ENCODE measurements at regions not wholly inside any gene's neighbourhood (a gene's known extent, or its start where the extent isn't known, plus 50 kb on each side); places are given as distances from the start of the nearest gene placed in this dataset.

DNA sequence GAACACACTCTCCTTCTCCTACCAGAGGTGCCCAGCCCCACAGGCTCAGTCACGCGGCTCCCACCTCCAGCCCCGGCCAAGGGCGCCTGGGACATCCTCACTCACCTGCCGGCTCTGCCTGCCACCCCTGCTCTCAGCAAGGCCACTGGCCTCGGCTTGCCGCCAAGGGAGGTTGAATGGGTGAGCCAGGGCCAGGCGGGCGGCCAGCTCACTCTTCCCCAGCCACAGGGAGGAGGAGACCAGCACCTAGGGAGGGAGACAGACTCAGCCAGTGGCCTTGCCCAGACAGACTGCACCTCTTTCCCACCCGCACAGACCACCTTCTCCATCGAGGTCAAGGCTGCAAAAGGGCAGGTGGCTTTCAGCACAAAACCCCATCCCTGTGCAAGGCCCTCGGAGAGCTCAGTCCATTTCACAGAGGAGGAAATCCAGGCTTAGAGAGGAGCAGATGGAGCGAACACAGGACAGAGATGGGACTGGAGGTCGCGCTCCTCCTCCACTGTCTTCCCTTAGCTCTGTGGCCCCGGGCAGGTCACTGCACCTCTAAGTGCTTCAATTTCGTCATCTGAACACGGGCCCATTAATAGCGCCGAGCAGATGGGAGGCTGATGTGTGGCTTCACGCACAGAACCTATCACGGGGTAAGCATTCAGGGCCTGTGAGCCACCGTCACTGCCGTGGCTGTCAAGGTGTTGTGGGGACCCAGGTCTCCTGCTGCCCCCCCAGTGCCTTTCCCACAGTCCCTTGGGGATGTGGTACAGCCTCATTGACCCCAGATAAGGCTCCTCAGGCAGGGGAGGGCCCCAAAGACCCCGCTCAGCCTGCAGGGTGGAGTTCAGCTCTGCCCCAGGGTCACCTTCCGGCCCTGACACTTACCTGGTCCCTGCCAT lies 56.1 kb downstream of the RMI2 start:
- Histone ChIP-seq H3K4me3 (no peak overlapping the region), H3K36me3 (no peaks in the 10 kb centered on the region), H3K4me1 (peaks cover 5% of the 10 kb centered on the region; the same call in 1 of the 2 replicates), H3K27me3 (peaks cover 2% of the 10 kb centered on the region; the same call in 1 of the 2 replicates), H3K27ac (no peak overlapping the region), H3K9me3 (replicated peaks) (no peaks in the 10 kb centered on the region)
- DNase-seq: no peak

DNA sequence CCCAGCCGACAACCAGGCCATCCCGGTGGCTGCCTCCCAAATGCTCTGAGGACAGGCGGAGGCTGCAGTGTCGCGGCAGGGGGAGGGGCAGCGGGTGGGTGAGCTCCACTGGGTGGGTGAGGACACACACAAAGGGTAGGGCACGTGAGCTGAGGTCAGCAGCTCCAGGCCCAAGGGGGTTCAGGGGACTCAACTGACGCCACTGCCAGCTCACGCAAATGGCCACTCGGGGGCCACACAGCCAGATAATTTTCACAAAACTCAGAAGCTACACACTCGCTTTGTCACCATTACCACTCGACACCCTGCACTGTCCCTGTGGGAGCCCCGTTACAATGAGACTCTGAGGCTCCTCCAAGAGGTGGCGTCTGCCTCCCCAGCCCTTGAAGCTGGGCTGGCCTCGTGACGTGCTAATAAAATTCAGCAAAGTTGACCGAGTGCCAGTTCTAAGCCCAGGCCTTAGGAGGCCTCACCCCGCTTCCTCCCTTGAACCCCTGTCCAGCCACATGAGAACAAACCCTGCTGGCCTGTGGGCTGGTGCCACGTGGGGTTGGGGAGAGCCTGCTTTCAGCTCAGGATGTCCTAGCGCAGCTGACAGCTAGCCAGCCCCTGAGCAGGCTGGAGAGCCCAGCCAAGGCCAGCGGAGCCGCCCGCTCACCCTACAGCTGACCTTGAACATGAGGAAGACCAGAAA lies 56.9 kb downstream of the RMI2 start:
- Histone ChIP-seq H3K4me3 (no peak overlapping the region), H3K4me1 (peaks cover under 1% of the 10 kb centered on the region; the same call in 1 of the 2 replicates), H3K27ac (no peak overlapping the region), H3K27me3 (peaks cover 2% of the 10 kb centered on the region; the same call in 1 of the 2 replicates), H3K9me3 (replicated peaks) (no peaks in the 10 kb centered on the region), H3K36me3 (no peaks in the 10 kb centered on the region)
- no peak for DNase-seq

DNA sequence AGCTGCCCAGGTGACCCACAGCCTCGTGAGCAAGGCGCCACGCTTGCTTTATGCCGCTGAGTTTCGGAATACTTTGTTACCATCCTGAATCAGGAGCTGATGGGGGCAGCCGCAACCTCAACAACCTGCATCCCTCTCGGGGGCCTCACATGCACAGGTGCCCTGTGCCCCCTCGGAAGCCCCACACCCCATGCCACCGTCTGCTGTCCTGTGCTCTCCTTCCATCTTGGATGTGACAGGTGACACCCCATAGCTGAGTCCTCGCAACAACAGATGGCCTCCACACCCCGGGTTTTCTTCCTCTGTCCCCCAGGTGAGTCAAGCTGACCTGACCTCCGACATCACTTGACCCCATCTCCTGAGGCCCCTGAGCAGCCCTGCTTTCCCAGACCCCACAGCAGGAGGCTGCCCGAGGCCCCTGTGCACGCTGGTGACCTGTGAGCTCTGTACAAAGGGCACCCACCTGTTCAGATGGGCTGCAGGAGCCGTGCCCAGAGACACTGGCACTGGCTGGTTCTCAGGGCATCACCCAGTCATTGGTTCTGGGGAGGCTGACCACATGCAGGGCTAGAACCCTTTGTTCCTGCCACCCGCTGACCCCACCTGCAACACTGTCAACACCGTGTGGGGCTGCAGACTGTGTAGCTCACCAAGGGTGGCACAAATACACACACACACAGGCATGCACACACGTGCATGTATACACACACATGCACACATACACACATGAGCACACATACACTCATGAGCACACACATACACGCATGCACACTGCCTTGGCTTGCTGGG lies 57.7 kb downstream of the RMI2 start:
- Histone ChIP-seq H3K36me3 (no peaks in the 10 kb centered on the region), H3K27me3 (peaks cover 2% of the 10 kb centered on the region; the same call in 1 of the 2 replicates), H3K27ac (no peak overlapping the region), H3K9me3 (replicated peaks) (no peaks in the 10 kb centered on the region), H3K4me1 (no peaks in the 10 kb centered on the region), H3K4me3 (no peak overlapping the region)
- DNase-seq: no peak

DNA sequence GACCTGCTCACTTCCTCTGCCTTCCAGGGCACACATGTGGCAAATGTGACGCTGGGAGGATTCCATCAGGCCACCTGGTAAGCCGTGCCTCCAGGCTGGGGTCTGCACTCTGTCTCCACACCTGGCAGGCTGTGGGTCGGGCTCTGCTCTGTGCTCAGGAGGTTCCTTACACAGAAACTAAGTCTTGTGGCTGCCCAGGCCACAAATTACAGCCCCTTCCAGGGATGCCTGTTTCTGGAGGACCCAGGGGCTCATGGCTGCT lies 58.2 kb downstream of the RMI2 start:
- Histone ChIP-seq H3K9me3 (replicated peaks) (no peaks in the 10 kb centered on the region), H3K36me3 (no peaks in the 10 kb centered on the region), H3K4me3 (no peak overlapping the region), H3K27me3 (peaks cover 2% of the 10 kb centered on the region; the same call in 1 of the 2 replicates), H3K27ac (no peak overlapping the region), H3K4me1 (no peaks in the 10 kb centered on the region)
- no peak for DNase-seq

DNA sequence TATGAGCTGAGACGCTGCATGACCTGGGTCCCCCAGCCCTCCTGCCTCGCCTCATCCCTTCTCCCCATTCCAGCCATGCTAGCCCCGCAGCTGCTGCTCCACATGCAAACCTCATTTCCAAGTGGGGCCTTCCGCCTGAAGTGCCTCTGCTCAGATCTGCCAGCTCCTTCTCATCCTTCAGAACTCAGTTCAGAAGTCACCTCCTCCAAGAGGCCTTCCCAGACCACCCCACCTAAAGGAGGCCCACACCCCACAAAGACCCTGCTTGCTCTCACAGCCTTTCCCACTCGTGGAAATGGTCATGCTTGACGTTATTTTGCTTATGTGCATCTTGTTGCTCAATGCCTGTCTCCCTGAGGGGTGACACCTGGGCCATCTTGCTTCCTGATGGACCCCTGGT lies 58.7 kb downstream of the RMI2 start:
- no peaks in the 10 kb centered on the region for H3K9me3 ChIP-seq (replicated peaks)
- DNase-seq: no peak
- H3K27ac ChIP-seq: no peak overlapping the region
- no peaks in the 10 kb centered on the region for H3K4me1 ChIP-seq
- H3K36me3 ChIP-seq: no peaks in the 10 kb centered on the region
- H3K27me3 ChIP-seq: peaks cover 2% of the 10 kb centered on the region; the same call in 1 of the 2 replicates
- no peak overlapping the region for H3K4me3 ChIP-seq

DNA sequence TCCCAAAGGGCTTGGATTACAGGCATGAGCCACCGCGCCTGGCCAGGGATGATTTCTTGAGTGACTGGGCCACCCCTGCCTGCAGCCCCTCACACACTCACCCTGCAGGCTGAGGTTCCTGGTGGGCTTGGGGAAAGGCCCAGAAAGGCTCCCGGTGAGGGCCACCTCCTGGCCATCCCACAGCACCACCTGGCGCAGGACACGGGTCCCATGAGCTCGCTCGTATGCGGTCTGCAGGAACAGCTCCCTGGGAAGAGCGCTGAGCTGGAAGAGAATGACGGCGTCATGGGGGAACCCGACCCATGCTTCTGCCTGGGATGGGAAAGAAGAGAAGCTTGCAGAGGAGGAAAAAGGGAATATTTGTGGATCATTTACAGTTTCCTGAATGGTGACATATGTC lies 59.3 kb downstream of the RMI2 start:
- H3K27ac ChIP-seq: no peak overlapping the region
- no peak for DNase-seq
- H3K36me3 ChIP-seq: no peaks in the 10 kb centered on the region
- no peaks in the 10 kb centered on the region for H3K4me1 ChIP-seq
- H3K9me3 ChIP-seq (replicated peaks): no peaks in the 10 kb centered on the region
- H3K27me3 ChIP-seq: peaks cover 2% of the 10 kb centered on the region; the same call in 1 of the 2 replicates
- H3K4me3 ChIP-seq: no peak overlapping the region

DNA sequence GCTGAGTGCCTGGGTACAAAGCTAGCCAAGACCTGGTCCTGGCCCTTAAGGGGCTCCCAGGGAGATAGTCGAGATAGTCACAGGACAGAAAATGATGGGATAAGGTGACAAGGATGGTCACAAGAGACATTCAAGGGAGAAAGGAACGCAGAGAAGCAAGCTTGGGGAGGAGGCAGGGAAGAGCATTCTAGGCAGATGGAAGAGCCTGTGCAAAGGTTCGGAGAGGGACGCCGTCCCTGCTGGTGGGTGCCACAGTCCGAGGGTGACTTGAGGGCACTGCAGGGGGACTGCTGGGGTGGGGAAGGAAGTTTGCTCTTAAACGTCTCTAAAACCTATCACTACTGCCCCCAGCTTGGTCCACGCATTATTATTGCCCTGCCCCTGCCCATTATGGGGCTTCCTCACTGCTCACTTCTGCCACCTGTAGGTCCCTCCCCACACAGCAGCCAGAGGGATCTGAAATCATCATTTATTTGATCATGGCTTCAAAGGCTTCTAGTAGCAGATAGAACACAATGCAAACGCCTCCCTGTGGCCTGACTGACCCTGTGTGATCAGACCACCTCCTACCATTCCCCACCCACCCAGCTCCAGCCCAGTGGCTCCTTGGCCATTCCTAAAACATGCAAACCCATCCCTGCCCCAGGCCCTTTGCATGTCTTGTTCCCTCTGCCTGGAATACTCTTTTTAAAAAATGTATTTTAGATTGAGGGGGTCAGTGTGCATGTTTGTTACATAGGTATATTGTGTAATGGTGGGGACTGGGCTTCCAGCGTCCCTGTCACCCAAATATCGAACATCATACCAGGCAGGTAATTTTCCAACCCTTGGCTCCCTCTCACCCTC lies 60.3 kb downstream of the RMI2 start:
- peak; percentile 38 to 63 for DNase-seq
- no peaks in the 10 kb centered on the region for H3K36me3 ChIP-seq

DNA sequence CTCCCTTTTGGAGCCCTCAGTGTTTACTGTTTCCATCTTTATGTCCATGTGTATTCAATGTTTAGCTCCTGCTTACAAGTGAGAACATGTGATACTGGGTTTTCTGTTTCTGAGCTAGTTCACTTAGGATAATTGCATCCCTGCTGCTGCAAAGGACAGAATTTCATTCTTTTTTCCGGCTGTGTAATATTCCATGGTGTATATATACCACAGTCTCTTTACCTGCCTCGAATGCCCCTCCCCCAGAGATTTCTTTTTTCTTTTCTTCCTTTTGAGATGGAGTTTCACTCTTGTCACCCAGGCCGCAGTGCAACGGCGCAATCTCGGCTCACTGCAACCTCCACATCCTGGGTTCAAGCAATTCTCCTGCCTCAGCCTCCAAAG lies 60.9 kb downstream of the RMI2 start:
- Histone ChIP-seq H3K4me3 (no peak overlapping the region), H3K9me3 (replicated peaks) (no peaks in the 10 kb centered on the region), H3K27me3 (peaks cover under 1% of the 10 kb centered on the region; the same call in 1 of the 2 replicates), H3K4me1 (no peaks in the 10 kb centered on the region), H3K27ac (no peak overlapping the region), H3K36me3 (no peaks in the 10 kb centered on the region)
- DNase-seq: no peak

More for the DNA sequence above, 60.3 kb downstream of the RMI2 start:
- Histone ChIP-seq H3K27me3 (peaks cover 2% of the 10 kb centered on the region; the same call in 1 of the 2 replicates), H3K4me1 (no peaks in the 10 kb centered on the region), H3K9me3 (replicated peaks) (no peaks in the 10 kb centered on the region), H3K4me3 (no peak overlapping the region), H3K27ac (no peak overlapping the region)

DNA sequence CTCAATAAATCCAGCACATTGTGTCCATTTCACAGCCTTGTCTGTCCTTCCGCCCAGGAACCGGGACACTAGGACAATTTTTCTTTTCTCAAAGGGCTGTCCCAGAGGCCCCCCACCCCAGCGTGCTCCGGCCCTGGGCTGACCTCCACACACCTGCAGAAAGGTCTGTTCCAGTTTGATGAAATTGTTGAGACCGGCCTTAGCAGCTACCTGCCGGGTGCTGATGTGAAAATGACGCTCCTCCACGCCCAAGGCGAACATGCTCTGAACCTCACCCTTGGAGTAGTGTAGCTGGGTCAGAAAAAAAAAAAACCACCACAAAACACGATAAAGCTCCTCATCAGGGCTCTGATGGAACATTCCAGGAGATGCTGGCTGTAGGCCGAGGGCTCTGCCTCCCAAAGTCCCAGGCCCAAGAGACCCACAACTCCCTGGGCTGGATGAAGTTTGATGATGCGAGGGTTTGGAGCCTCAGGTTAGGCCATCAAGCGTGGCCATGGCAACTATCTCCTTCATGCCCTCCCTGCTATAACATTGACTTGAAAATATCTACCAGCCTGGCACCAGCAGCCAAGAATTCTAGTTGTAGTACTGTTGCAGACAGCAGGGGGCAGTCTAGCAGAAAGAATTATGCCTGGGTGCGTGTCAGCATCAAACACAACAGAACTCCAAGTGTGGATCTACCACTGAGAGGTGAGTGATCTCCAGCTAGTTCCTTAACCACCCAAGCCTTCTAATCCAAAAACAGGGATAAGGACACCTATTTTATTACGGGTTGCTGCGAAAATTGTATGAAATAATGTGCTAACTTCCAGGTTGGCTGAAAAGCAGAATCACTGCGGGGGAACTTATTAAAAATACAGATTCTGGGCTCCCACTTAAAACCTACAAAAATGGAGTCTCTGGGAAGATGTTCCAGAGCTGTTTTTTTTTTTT lies 62.1 kb downstream of the RMI2 start:
- DNase-seq: peak; percentile 51 to 84
- H3K4me1 ChIP-seq: no peaks in the 10 kb centered on the region
- H3K9me3 ChIP-seq (replicated peaks): no peaks in the 10 kb centered on the region
- no peak overlapping the region for H3K27ac ChIP-seq
- H3K27me3 ChIP-seq: no peaks in the 10 kb centered on the region
- H3K4me3 ChIP-seq: no peak overlapping the region
- H3K36me3 ChIP-seq: no peaks in the 10 kb centered on the region

DNA sequence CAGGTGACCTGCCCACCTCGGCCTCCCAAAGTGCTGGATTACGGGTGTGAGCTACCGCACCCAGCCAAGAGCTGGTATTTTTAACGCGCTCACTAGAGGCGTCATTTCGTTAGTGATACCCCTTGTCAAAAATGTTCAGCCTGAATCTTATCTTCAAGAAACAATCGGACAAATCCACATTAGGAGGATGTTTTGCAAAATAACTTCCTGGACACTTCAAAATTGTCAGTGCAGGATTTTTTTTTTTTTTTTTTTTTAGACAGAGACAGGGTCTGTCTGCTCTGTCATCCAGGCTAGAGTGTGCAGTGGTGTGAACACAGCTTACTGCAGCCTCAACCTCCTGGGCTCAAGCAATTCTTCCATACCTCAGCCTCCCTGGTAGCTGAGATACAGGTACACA lies 63.0 kb downstream of the RMI2 start:
- Histone ChIP-seq H3K4me3 (no peak overlapping the region), H3K27me3 (no peaks in the 10 kb centered on the region), H3K27ac (no peak overlapping the region), H3K4me1 (no peaks in the 10 kb centered on the region), H3K9me3 (replicated peaks) (no peaks in the 10 kb centered on the region), H3K36me3 (no peaks in the 10 kb centered on the region)
- DNase-seq: no peak

DNA sequence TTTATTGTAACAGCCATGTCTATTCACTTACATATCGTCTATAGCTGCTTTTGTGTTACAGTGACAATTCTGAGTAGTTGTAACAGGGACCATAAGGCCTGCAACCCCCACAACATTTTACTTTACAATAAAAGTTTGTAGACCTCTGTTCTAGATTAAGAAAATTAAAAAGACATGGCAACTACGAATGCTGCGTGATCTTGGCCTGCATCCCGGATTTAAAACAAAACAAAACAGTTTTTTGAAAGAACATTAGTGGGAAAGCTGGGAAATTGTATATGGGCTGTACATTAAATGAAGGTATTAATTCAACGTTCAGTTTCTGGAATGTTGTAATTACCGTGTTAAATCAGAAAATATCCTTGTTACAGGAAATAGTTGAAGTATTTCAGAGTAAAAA lies 64.1 kb downstream of the RMI2 start:
- H3K4me3 ChIP-seq: no peak overlapping the region
- H3K9me3 ChIP-seq (replicated peaks): no peaks in the 10 kb centered on the region
- H3K27ac ChIP-seq: no peak overlapping the region
- H3K27me3 ChIP-seq: no peaks in the 10 kb centered on the region
- no peaks in the 10 kb centered on the region for H3K36me3 ChIP-seq
- no peaks in the 10 kb centered on the region for H3K4me1 ChIP-seq
- no peak for DNase-seq

DNA sequence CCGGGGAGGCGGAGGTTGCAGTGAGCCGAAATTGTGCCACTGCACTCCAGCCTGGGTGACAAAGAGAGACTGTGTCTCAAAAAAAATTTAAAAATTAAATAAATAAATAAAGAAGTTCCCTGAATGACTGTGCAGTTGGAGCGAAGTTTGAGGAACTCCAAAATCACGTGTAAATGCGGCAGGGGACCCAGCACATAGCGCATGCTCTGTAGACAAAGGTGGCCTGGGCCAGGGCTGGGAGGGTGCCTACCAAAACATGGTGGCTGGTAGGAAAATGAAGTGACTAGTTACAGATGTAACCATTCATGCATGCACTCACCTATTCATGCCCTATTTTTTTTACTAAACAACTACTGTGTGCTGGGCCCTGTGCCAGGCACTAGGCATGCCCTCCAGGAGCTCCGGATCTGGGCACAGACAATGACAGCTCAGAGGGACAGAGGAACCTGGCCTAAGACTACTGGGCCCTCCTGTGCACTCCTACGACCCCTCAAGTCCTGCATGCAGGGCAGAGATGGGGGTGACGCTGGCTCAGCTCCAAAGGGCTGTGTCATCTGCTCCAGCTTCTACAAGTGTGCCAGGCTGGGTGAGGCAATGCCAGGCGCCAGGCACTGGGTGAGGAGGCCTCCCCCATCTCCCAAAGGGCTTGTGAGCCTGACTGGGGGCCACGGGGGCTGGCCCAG lies 65.3 kb downstream of the RMI2 start:
- H3K27ac ChIP-seq: no peak overlapping the region
- H3K36me3 ChIP-seq: no peaks in the 10 kb centered on the region
- DNase-seq: no peak
- H3K9me3 ChIP-seq (replicated peaks): no peaks in the 10 kb centered on the region
- no peaks in the 10 kb centered on the region for H3K4me1 ChIP-seq
- no peak overlapping the region for H3K4me3 ChIP-seq
- H3K27me3 ChIP-seq: no peaks in the 10 kb centered on the region

DNA sequence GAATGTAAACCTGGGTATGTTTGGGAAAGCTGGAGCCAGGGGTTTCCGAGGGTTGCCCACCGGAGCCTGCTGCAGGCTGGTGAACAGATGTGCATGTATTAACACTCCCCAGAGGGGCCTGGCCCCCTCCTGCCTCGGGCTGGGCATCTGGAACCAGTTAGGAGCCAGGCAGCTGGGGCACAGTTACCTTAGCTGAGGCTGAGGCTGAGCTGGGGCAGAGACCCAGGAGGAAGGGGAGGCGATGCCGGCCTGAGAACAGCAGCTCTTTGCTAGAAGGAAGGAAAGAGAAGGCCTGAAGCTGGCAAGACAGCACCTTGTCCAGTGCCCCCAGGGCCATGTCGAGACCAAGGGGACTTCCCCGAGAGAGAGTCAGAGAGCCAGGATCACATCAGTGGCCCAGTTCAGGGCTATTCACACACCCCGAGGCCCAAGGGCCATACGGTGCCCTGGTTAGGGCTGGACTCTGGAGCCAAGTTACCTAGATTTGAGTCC lies 65.8 kb downstream of the RMI2 start:
- H3K27ac ChIP-seq: no peak overlapping the region
- no peak overlapping the region for H3K4me3 ChIP-seq
- DNase-seq: no peak
- H3K9me3 ChIP-seq (replicated peaks): no peaks in the 10 kb centered on the region
- H3K4me1 ChIP-seq: no peaks in the 10 kb centered on the region
- H3K36me3 ChIP-seq: no peaks in the 10 kb centered on the region
- H3K27me3 ChIP-seq: no peaks in the 10 kb centered on the region

Measured in SJCRH30 (cell line).